Vagina (tissue), 2 donors: ENCODE measurements at regions not wholly inside any gene's neighbourhood (a gene's known extent, or its start where the extent isn't known, plus 50 kb on each side); places are given as distances from the start of the nearest gene placed in this dataset.
"Not testable (repeated sequence)": the region's sequence is repeated elsewhere in the genome, so short reads cannot be mapped to it uniquely, and the experiment has no call there.

Source experiments
- DNase-seq, 2 donors: peaks; one replicate each; pipeline ENCODE4 v3.0.0-alpha.2; 2017; ENCODE audit errors: extremely low spot score in 2 of 2
- H3K27ac ChIP-seq: fragments of 200-600 bp; sonication (generic); one replicate; pipeline ENCODE4 v1.5.1; 2019
- H3K27me3 ChIP-seq: fragments of 200-600 bp; sonication (generic); one replicate; pipeline ENCODE4 v1.5.1; 2019
- H3K36me3 ChIP-seq, 2 donors: fragments of 200-600 bp; sonication (generic); one replicate each; pipeline ENCODE4 v1.5.1; 2017 to 2019
- H3K4me1 ChIP-seq: fragments of 200-600 bp; sonication (generic); one replicate; pipeline ENCODE4 v1.5.1; 2019
- H3K4me3 ChIP-seq, 2 donors: fragments of 200-600 bp; sonication (generic); 1 replicate in 1 of 2; 2 replicates in 1 of 2; pipeline ENCODE4 v1.5.1; 2016 to 2019
- H3K9me3 ChIP-seq: fragments of 200-600 bp; sonication (generic); one replicate; pipeline ENCODE4 v1.5.1; 2019
- CTCF ChIP-seq, 3 experiments: fragments of 450-650 bp in 2 of 3; fragments of 200-600 bp in 1 of 3; sonication (generic) in 1 of 3; IDR thresholded peaks; one replicate each; pipeline ENCODE4 v1.5.1; 2017 to 2019; ENCODE audit warnings: antibody characterized with exemption in 3 of 3, mild to moderate bottlenecking in 2 of 3, moderate library complexity in 2 of 3
- POLR2A ChIP-seq, 2 donors: fragments of 450-650 bp; IDR thresholded peaks; one replicate each; pipeline ENCODE4 v1.6.1; 2017; ENCODE audit warnings: antibody characterized with exemption in 2 of 2, mild to moderate bottlenecking in 2 of 2, moderate library complexity in 2 of 2
- POLR2AphosphoS5 ChIP-seq, 2 donors: sonication (generic); formaldehyde crosslinking; IDR thresholded peaks; one replicate each; pipeline ENCODE4 v1.9.0; 2017; ENCODE audit warnings: antibody characterized with exemption in 2 of 2, mild to moderate bottlenecking in 2 of 2, low read depth in 1 of 2; ENCODE audit not compliant: insufficient read depth in 1 of 2
- intact Hi-C: fragments of 100-400 bp; cut with DNase I; formaldehyde crosslinking; loops from one replicate; pipeline ENCODE4 v1.15.1; 2023

GRCh38 chr1:102790997-102791396 lies 317.3 kb downstream of the COL11A1 start:
- no peaks in the 10 kb centered on the region for H3K4me1 ChIP-seq
- H3K36me3 ChIP-seq, result no peaks in the 10 kb centered on the region
- H3K9me3 ChIP-seq, result no peaks in the 10 kb centered on the region
- no peak overlapping the region for H3K4me3 ChIP-seq
- intact Hi-C loops, result no loop called here
- H3K27me3 ChIP-seq, result no peaks in the 10 kb centered on the region
- no peak for DNase-seq
- TF ChIP-seq POLR2A (IDR thresholded peaks at IDR 0.05) (no peak), CTCF (IDR thresholded peaks at IDR 0.05) (no peak), POLR2AphosphoS5 (IDR thresholded peaks at IDR 0.05; ENCODE audit: insufficient read depth in 1 of 2, low read depth in 1 of 2) (no peak)
- H3K27ac ChIP-seq, result no peak overlapping the region

- H3K4me1 ChIP-seq, intact Hi-C loops, DNase-seq: not testable (repeated sequence)
Observed at GRCh38 chr1:102789951-102790350, 318.4 kb downstream of the COL11A1 start.

GRCh38 chr1:102783487-102783886 lies 324.8 kb downstream of the COL11A1 start:
- Histone ChIP-seq H3K27me3 (no peaks in the 10 kb centered on the region), H3K4me3 (no peak overlapping the region), H3K9me3 (no peaks in the 10 kb centered on the region), H3K36me3 (no peaks in the 10 kb centered on the region), H3K27ac (no peak overlapping the region), H3K4me1 (no peaks in the 10 kb centered on the region)
- TF ChIP-seq POLR2AphosphoS5 (IDR thresholded peaks at IDR 0.05; ENCODE audit: insufficient read depth in 1 of 2, low read depth in 1 of 2) (no peak), POLR2A (IDR thresholded peaks at IDR 0.05) (no peak), CTCF (IDR thresholded peaks at IDR 0.05) (no peak)
- intact Hi-C loops, result no loop called here
- no peak for DNase-seq

More at GRCh38 chr1:102789951-102790350, 318.4 kb downstream of the COL11A1 start:
- not testable (repeated sequence) for H3K4me3 ChIP-seq, H3K9me3 ChIP-seq, H3K27ac ChIP-seq, H3K36me3 ChIP-seq, H3K27me3 ChIP-seq

GRCh38 chr1:102782144-102782543 lies 326.2 kb downstream of the COL11A1 start:
- Histone ChIP-seq H3K27me3 (no peaks in the 10 kb centered on the region), H3K27ac (no peak overlapping the region), H3K4me3 (no peak overlapping the region), H3K4me1 (no peaks in the 10 kb centered on the region), H3K9me3 (no peaks in the 10 kb centered on the region), H3K36me3 (no peaks in the 10 kb centered on the region)
- intact Hi-C loops, result no loop called here
- DNase-seq, result no peak
- TF ChIP-seq POLR2A (IDR thresholded peaks at IDR 0.05) (no peak), CTCF (IDR thresholded peaks at IDR 0.05) (no peak), POLR2AphosphoS5 (IDR thresholded peaks at IDR 0.05; ENCODE audit: insufficient read depth in 1 of 2, low read depth in 1 of 2) (no peak)

- no peak for DNase-seq
- no peak for TF ChIP-seq POLR2A (IDR thresholded peaks at IDR 0.05)
- TF ChIP-seq CTCF (IDR thresholded peaks at IDR 0.05), result no peak
- no peak for TF ChIP-seq POLR2AphosphoS5 (IDR thresholded peaks at IDR 0.05; ENCODE audit: insufficient read depth in 1 of 2, low read depth in 1 of 2)
- Histone ChIP-seq H3K27ac (no peak overlapping the region), H3K27me3 (no peaks in the 10 kb centered on the region), H3K4me3 (no peak overlapping the region), H3K36me3 (no peaks in the 10 kb centered on the region), H3K9me3 (no peaks in the 10 kb centered on the region), H3K4me1 (no peaks in the 10 kb centered on the region)
- intact Hi-C loops, result no loop called here
Observed at GRCh38 chr1:102776071-102776470, 332.3 kb downstream of the COL11A1 start.

GRCh38 chr1:102772831-102773230 lies 335.5 kb downstream of the COL11A1 start:
- Histone ChIP-seq H3K27ac (no peak overlapping the region), H3K4me3 (no peak overlapping the region), H3K9me3 (no peaks in the 10 kb centered on the region), H3K27me3 (no peaks in the 10 kb centered on the region), H3K36me3 (no peaks in the 10 kb centered on the region), H3K4me1 (no peaks in the 10 kb centered on the region)
- TF ChIP-seq POLR2A (IDR thresholded peaks at IDR 0.05) (no peak), CTCF (IDR thresholded peaks at IDR 0.05) (no peak), POLR2AphosphoS5 (IDR thresholded peaks at IDR 0.05; ENCODE audit: insufficient read depth in 1 of 2, low read depth in 1 of 2) (no peak)
- intact Hi-C loops, result no loop called here
- DNase-seq, result no peak
